Dedifferentiated amniotic fluid mesenchymal stem cell (primary cell): ENCODE measurements at regions not wholly inside any gene's neighbourhood (a gene's known extent, or its start where the extent isn't known, plus 50 kb on each side); places are given as distances from the start of the nearest gene placed in this dataset.

Experiments used
- DNase-seq: peaks from one replicate; pipeline ENCODE4 v3.0.0-alpha.2; 2016; ENCODE audit errors: extremely low spot score

DNA sequence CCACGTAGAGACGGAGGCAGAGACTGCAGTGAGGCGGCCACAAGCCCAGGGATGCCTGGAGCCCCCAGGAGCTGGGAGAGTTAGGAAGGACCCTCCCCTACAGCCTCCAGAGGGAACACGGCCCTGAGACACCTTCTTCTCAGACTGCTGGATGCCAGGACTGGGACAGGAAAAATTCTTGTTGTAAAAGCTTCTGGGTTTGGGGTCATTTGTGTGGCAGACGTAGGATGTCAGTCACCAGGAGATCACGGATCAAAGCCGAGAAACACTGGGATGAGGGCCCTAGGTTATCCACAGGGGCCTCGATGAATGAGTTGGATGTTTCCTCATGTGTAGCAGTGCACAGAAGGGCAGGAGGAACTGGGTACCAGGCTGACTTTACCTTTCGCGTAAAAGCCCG is 163.7 kb downstream of the SHOX start:
- DNase-seq: no peak

DNA sequence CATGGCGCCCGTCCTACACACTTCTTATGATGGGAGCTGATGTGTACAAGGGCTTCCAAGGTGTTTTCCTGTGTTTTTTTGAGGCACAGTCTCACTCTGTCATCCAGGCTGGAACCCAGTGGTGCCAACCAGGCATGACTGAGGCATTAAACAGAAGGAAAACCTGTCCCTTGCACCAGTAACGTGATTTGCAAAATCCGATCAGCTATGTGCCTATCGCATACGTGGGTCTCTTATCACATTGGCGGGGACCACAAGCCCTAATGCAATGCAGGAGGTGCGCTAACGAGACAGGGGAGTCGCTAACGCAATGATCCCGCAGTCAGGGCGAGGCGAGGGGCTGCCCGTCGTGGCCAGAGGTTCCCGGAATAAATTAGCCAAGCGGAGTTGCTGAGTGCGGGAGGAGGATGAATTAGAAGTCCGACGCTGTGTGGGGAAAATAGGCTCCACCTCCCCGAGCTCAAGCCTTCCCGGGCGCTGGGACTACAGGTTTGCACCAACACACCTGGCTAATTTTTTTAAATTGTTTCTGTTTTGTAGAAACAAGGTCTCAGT is 162.7 kb downstream of the SHOX start:
- DNase-seq: no peak

DNA sequence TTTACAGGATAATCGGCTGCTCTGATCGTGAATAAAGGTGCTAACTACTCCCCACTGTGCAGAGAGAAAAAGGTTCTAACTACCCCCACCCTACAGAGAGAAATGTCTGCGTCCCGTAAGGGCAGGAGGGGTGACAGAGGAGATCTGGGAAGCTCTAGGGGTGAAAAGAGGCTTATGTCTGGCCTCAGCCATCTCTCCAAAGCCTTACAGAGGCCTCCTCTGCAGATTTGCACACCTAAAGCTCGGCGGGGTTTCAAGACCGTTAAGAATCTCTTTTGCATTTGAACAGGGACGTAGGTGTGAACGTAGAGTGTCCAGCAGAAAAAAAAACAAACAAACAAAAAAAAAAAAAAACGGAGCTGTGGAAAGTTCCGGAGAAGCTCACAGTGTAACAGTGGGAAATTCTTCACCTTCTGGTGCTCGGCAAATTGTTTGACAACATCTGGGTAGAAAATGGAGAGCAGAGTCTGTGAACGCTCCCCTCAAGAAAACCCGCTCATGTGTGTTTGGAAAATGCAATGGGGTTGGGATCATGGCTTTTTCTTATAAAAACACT is 161.0 kb downstream of the SHOX start:
- no peak for DNase-seq

DNA sequence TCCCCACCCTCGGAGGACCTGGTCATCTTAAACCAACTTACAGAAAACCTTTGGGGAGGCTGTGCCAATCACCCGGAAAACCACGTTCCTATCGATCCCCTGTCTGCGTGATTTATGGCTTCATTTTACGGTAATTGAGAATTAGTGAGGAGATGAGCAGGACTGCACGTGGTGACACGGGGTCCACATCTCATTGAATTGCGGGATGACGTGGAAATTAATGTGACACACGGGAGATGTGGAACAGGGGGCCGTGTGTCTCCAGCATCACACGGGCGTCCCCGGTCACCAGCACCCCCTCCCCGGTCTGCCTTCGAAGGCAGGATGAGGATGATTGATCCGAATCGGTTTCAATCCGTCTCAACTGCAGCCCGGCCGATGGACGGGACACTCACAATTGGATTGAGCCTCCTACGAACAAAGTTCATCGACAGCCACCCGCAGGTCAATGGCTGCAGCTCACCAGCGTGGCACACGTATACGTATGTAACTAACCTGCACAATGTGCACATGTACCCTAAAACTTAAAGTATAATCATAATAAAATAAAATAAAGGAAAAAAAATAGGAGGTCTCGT is 160.3 kb downstream of the SHOX start:
- no peak for DNase-seq

DNA sequence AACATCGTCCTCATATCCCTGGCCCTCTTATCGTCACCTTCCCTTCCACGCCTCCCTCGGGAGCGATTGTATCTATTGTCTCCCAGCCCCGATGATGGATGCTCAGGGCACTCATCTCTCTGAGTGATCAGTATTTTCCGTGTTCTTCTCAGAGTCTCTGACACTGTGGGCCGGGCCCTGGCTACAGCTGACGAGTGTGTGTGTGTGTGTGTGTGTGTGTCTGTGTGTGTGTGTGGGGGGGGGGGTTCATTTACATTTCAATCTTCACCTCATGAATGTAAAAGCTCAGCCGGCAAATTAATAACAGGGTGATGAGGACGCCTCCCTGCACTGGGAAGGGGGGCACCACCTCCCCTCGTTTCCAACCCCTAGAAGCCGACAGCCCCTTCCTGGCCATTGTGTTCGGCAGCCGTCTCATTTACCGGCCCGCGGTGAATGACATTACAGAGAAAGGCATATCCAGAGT is 159.5 kb downstream of the SHOX start:
- DNase-seq: no peak

DNA sequence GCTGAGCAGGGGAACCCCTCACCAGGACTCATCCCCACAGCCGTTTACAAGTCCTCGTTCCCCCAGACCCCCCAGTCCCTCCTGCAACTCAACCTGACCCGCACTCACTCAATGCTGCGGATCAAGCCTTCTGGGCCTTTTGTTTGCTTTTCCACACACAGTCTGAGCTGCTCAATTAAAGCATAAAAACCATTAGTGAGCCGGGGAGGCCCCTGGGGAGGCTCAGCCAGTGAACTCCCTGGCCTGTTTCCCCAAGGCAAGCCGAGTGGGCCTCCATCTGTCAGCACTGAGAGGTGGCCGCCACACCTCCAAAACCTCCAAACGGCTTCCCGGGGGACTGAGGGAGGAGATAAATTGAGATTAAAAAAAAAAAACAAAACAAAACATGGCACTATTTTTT is 158.5 kb downstream of the SHOX start:
- no peak for DNase-seq

DNA sequence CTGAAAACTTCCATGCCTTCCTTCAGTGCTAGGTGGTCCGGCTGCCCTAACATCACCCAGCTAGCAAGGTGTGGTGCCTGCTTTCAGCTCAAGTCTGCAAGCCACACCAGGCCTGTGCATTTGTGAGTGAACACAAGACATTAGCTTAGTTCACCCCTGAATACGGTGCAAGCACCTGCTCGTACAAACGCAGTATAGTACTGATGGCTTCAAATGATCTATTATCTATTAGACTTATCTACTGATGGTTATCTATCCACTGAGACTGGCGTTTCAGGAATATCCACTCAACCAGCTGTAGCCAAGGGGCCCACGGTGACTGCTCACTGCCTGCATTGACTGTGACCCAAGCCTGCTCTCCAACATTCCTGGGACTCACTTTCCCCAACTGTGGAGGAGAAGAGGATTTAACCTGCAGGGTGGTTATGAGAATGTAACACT is 155.9 kb downstream of the SHOX start:
- DNase-seq: no peak

DNA sequence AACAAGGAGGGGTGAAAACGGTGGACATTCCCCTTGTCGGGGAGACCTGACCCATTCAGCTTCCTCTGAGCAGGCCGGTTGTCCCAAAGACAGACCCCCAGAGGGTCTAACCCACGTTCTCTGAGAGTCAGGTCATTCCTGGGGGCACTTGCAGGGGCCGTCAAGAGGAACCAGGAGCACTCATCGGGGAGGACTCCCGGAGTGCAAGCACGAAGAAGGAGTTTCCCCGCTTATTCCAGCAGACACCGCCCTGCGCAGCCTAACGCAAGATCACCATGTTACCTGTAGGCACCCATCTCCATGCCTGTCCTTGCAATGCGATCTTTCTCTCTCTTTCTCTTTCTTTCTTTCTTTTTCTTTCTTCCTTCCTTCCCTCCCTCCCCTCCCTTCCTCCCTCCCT is 154.2 kb downstream of the SHOX start:
- DNase-seq: no peak

DNA sequence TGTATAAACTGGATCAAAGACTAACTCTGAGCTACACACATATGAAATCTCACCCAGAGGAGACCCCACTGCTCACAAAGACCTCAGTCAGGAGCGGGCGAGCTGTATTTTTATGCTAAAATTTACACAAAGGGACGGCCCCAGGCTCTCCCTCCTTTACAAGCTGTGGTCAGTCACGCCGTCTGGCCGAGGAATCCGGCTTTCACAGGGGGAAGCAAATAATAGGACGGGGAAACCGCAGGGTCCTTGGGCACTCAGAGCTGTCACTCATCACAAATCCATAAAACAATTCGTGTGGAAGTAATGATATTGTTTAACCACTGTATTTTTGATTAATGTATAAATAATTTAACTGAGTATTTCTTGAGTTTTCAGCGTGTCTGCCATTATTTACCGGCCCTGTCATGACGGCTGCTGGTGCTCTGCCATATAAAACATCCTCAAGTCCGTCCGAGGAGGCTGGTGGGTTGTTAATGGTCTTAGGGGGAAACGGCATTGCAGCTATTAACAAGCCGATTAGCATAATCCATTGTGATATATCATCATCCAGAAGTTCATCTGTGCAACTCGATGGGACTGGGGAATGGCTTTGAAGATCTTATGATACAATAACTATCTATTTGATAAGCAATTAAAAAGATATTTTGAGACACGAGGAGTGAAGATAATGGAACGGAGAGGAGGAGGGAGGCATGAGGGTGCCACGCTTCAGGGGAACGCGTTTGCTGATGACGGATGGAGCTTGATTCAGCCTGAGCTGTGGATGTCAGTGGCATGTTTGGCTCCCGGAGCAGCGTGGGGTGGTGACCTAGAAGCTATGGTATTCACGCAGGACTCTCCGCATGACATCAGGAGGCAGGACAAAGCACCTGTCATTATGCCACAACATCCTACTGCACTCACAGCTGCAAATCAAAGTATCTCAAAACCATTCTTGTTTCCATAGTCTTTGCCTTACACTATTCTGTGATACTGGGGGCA is 150.9 kb downstream of the SHOX start:
- DNase-seq: no peak

DNA sequence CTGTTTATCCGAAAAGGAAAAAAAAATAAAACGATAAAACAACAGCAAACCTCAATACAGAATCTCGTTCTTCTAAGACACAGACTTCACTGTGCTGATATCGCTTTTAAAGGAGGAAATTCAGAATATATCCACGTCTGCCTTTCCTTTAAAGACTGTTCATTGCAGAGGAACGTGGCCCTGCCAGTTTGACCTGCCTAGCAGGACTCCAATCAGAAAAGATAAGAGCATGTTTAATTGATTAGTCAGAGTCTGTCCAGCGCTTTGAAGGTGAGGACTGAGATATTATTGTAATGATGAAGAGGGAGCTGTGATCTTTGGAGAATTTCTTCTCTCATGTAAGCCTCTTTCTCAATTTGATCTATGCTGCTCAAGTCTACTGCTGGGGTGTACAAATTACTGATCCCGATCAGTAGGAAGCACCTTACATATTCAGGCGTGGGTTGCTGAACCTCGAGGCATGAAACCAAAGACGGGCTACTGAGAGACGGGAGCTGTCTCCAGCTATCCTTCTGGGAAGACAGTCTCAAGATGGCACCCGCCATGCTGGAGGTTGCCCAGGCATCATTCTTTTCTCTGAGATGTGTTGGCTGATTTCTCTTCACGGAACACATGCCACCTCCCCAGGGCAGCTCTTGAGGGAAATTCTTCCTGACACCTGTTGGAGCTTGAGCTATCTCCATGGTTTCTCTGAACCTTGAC is 146.1 kb downstream of the SHOX start:
- DNase-seq: no peak

DNA sequence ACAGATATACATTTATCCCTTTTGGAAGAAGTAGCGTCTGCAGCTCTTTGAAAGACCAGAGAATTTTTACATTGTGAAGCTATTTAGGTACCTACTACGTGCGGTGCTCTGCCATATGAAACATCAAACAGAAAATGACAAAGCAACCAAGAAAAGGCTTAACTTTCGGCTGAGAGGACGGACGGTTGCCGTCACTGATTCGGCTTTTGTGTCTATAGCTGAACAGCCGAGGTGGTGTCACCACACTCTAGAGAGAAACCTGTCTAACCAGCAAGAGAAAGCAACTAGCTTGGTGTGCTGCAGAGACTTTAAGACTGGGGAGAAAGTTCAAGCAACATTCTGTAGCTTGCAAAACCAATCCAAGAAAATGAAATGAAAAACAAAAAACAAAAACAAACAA is 145.5 kb downstream of the SHOX start:
- no peak for DNase-seq

DNA sequence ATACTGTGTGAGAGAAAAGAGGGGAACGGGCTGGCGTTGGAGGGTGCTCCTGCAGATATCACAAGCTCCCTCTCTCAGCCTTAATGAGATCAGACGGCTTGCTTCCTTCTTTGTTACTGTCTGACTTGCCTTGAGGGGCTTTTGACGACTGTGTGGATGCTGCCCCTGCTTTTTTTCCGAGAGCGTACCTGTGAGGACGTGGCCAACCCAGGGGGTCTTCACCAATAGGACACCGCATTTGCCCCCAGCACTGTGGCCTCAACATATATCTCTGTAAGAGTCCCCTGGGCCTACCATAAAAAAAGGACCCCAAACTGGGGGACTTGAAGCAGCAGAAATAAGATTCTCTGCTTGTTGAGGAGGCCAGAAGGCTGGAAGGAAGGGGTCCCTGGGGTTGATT is 143.9 kb downstream of the SHOX start:
- no peak for DNase-seq

DNA sequence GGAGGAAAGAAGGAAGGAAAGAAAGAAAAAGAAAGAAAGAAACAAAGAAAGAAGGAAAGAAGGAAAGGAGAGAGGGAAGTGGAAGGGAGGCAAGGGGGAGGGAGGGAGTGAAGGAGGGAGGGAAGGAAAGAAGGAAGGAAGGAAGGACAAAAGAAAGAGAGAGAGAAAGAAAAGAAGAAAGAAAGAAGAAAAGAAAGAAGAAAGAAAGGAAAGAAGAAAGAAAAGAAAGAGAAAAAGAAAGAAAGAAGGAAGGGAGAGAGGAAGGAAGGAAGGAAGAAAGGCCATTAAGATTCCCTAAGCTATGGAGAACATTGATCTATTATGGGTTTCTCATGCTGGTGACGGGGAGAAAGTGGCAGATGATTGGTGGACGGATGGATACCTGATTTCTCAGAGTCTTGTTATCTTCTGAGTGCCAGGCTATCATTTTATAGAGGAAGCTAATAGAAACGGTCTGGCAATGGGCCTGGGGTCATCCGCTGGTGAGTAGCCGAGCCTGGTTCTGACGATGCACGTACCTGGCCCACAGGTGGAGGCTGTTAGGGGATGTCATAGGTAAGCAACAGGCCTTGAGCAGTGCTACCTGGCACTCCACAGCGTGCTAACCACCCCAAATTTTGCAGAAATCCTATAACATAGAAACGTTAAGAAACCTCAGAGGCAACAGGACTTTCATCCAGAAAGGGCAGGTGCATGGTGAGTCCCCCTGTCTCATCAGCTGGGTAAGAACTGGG is 142.9 kb downstream of the SHOX start:
- DNase-seq: no peak

DNA sequence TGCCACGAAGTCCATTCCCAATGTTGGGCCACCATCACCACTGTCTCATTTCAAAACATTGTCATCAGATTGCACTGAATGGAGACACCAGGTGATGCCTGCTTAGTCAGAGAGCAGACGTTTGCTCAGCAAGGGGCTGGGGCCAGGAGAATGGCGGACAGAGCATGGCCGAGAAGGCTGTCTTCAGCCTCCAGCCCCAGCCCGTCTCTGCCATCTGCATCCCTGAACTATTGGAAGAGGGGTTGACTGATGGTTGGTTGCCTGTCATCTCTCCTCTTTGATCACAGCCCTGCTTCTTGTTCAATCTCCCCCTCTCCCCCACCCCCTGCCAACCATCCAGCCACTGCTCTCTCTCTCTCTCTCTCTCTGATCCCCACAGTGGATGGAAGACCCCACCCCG is 140.9 kb downstream of the SHOX start:
- DNase-seq: no peak

DNA sequence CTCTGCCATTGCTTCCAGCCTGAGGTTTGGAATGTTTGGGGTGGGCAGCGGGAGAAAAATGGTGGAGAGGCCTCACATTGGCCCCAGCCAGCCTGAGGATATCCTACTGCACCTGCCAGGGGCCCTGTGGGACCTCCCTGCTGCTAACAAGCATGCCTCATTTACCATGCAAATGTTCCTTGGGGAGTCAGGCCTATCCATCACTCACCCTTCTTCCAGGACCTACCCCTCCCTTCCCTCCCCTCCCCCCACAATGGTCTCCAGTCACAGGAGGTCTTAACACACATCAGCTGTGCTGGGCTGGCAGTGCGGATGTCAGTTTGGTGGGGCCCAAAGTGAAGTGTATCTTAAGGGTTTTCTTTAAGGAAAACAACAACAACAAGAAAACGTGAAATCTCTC is 139.2 kb downstream of the SHOX start:
- DNase-seq: no peak

DNA sequence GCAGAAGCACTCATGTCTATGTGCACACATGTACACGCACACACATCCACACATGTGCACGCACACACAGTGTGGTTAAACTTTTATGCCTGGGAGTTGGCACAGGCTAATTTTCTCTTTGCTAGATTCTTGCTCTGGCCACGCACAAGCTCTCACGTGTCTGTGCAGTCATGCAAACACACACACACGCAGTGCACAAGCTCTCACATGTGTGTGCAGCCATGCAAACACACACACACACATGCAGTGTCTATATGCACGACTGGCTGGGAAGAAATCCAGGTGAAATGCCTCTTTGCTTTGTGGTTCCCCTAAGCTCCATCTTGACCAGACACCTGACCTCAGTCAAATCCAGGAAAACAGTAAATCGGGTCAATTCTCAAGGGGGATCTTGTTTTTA is 138.0 kb downstream of the SHOX start:
- no peak for DNase-seq

DNA sequence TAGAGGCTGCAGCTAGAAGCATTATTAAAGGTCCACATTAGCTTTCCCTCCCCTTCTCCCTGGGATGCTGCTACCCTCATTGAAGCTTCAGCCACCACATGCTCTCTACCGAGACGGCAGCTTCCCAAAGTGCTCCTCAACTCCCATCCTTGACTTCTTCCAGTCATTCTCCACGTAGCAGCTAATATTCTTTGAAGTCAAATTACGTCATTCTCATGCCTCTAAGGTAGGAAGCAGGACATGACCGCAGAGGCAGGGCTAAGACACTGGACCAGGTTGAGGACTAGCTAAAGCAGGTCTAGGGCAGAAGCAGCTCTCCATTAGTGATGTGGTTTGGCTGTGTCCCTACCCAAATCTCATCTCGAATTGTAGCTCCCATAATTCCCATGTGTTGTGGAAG is 128.3 kb downstream of the SHOX start:
- DNase-seq: no peak

DNA sequence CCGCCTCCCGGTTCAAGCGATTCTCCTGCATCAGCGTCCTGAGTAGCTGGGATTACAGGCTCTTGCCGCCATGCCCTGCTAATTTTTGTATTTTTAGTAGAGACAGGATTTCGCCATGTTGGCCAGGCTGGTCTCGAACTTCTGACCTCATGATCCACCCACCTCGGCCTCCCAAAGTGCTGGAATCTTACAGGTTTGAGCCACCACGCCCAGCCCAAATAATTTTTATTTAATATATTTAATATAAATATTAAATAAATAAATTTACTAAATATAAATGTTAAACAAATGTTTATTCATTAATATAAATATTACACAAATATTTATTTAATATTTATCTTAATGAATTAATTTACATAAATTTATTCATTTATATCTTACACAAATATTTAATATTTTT is 120.2 kb downstream of the SHOX start:
- no peak for DNase-seq

DNA sequence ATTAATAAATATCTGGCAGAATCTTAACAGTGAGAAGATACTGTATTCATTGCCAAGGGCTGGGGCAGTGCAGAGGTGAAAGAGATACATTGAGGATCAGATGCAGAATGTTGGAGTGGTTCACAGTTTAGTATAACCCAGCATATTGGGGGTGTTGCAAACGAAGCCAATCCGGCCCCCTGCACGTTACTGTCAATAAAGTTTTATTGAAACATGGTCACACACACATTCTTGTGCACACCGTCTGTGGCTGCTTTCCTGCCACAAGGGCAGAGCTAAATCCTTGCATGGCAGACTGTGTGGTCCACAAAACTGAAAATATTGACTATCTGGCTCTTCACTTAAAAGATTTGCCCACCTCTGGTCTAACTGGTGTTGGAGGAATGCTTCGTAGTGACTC is 119.7 kb downstream of the SHOX start:
- no peak for DNase-seq

DNA sequence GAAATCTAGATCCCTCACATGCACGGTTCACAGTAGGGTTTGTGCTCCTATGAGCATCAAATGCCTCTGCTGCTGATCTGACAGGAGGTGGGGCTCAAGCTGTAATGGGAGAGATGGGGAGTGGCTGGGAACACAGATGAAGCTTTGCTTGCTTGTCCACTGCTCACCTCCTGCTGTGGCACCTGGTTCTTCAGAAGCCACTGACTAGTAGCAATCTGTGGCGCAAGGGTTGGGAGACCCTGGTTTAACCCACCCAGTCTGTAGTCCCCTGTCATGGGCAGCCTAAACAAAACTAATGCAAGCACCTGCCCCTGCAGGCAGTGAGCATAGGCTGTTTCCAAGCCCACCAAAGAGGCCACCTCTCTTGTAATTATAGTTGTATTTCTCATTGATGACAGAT is 116.6 kb downstream of the SHOX start:
- DNase-seq: no peak

DNA sequence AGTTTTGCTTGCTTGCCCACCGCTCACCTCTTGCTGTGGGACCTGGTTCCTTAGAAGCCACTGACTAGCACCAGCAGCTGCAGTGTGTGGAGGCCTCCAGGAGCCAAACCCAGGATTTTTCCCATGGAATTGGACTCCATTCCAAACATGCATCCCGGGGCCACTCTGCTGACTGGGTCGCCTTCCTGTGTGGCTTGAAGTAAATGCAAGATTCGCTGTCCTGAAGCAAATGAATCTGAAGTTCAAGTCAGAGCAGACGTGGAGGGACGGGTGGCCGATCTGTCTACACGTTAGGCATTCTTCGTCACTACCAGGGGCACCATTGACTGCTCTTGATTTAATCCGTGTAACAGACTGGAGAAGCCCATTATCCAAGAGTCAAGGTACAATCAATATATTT is 109.0 kb downstream of the SHOX start:
- DNase-seq: no peak
